Muscle of back (tissue), 3 donors: ENCODE measurements at regions not wholly inside any gene's neighbourhood (a gene's known extent, or its start where the extent isn't known, plus 50 kb on each side); places are given as distances from the start of the nearest gene placed in this dataset.

Experiments used
- DNase-seq, 3 donors: peaks; one replicate each; pipeline versions ENCODE4 v3.0.0 to v3.0.0-alpha.2; 2013

- no peak for DNase-seq
Measured at GRCh38 chr5:173800340-173800739, 87.8 kb upstream of the CPEB4 start.

- no peak for DNase-seq
Measured at GRCh38 chr5:173801006-173801405, 87.1 kb upstream of the CPEB4 start.

GRCh38 chr5:173802670-173803165 is 85.4 kb upstream of the CPEB4 start:
- no peak for DNase-seq

- no peak for DNase-seq
Measured at GRCh38 chr5:173804579-173804978, 83.6 kb upstream of the CPEB4 start.

GRCh38 chr5:173806270-173807035 is 81.7 kb upstream of the CPEB4 start:
- DNase-seq, result no peak

GRCh38 chr5:173807181-173807655 is 80.9 kb upstream of the CPEB4 start:
- DNase-seq, result no peak

DNA sequence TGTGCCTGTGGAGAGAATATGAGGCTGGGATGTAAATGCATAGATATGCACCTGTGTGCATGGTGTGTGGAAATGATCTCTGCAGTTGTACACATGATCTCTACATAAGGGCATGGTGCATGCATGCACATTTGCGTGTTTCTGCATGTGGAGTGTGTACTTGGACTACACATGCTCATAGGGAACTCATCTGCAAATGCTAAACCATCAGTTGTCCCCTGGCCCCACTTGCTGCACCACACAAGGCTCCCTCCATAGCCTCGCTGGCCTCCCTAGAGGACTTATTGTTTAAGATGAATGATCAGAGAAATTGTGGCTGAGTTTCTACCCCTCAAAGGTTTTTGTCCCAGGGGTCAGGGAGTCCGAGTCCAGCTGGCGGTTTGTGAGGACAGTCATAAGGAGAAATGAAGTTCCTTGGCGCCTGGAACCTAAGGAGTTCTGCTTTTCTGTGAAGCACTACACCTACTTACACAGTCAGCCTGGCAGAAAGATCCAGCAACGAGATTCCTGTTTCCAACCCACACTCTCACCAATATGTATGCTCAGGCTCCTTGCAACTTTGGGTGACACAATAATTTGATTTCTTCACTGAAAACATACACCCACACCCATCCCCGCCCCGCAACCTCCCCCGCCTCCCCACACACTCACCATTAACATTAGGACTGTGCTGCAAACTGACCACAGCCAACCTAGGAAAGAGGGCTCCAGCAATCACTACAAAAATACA is 79.9 kb upstream of the CPEB4 start:
- DNase-seq, result no peak

- no peak for DNase-seq
Measured at GRCh38 chr5:173809014-173809413, 79.1 kb upstream of the CPEB4 start.

GRCh38 chr5:173812811-173813550 is 75.2 kb upstream of the CPEB4 start:
- DNase-seq, result no peak

DNA sequence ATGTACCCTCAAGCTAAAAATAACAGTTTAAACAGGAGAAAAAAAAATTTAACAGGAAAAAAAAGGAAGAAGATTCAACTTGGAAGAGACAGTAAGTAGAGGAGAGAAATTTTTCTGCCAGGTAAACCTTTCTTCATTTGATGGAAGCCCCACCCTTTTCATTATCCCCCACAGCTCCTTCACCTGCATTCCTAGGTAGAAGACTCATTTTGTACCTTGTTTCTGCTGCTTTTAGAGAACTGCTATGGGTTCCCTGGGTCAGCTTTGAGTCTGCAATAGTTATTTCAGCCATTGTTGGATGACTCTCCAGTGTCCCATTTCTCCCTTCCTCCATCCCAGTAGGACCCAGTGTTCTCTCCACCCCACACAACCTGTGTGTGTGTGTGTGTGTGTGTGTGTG is 74.1 kb upstream of the CPEB4 start:
- no peak for DNase-seq

DNA sequence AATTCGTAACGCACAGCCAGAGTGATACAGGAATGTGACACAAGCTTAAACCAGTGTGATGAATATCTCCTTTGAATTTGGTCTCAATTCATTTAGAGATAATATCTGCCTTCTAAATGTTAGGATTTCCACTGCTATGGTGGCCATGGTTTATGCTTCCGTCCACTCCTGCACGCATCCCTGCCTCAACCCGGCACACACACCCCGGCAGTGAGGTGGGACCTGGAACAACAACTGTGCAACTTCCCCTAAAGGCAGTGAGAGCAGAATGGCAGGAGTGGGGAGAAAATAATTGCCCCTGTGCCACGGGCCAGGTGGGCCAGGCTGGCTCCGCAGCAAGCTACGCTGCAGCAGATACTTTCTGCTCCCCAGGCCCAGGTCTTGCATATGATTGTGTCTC is 72.6 kb upstream of the CPEB4 start:
- no peak for DNase-seq

GRCh38 chr5:173816728-173817127 is 71.4 kb upstream of the CPEB4 start:
- DNase-seq, result no peak

- no peak for DNase-seq
Measured at GRCh38 chr5:173817561-173817960, 70.6 kb upstream of the CPEB4 start.

GRCh38 chr5:173819521-173819920 is 68.6 kb upstream of the CPEB4 start:
- no peak for DNase-seq

- DNase-seq, result no peak
Measured at GRCh38 chr5:173823274-173823644, 64.9 kb upstream of the CPEB4 start.

DNA sequence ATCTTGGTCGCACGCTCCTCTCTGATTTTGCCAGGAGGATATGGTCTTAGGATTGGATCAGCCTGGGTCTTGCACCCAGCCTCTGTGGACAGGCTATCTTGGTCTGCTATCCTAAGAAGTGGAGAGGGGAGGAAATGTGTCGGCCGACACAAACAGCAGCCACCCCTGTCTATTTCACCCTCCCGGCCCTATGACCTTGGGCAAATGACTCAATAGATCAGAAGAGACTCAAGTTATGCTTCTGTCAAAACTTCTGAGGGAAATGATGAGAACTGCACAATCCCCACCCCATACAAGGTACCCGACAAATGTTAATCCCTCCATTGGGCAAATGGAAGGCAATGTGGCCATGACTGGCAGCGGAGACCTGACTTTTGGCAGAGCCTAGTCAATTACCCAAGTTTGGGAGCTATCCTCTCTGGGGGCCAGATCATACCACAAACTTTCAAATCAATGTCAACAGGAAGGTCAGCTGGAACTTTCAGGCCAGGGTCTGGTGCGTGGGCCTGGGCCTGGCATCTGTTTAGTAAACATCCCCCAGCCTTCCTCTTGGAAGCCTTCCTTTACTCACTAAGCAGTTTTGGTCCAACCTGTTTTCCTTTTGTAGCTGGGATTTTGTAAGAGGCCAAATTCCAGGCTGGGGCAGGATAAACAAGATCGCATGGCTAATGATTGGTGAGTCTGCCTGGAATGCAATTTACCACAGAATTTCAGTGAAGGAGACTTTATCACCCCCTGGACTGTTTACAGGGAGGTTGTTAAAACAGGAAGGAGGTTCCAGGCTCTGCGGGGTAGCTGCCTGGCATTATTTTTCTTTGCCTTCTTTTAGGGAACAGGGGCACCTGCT is 64.2 kb upstream of the CPEB4 start:
- no peak for DNase-seq

DNA sequence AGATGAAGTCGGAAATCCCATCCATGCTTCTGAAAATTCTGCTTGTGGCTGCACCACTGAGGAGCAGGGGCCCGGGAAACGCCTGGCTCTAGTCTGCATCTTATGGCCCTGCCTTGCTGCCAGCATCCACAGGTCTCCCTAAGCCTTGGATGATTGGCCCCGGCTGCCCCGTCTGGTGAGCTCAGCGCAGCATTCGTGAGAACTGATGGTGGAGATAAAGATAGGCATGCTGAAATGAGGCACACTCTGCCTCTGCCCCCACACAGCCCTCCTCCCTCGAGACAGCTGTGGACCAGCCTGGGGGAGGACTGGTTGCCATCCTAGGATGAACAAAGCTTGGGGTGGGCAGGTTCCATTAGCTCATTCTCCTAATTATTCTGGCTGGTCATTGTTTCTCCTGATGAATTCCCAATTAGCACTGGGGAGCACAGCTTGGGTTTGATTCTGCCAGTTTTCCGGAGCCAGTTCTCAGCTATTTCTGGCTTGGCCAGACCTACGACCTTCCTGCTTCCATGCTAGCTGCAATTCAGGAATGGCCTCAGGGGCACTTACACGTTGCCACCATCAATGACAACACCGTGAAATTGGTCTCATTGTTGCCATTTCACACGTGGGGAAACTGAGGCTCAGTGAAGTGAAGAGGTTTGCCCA is 62.8 kb upstream of the CPEB4 start:
- DNase-seq, result no peak

DNA sequence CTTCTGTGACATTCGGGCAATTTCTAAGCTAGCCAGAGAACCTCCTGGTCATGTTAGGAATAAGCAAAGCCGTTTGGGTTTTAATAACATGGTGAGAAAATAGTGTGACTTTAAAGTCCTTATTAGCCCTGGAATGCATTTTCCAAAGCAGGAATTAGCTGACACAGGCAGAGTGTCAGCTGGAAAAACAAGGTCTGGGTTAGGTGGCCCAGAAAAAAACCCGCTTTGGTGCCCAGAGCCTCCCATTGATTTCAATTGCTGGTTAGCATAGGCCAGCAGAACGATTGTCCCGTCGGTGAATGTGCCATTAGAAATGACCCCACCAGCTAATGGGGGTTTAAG is 62.1 kb upstream of the CPEB4 start:
- DNase-seq, result no peak

DNA sequence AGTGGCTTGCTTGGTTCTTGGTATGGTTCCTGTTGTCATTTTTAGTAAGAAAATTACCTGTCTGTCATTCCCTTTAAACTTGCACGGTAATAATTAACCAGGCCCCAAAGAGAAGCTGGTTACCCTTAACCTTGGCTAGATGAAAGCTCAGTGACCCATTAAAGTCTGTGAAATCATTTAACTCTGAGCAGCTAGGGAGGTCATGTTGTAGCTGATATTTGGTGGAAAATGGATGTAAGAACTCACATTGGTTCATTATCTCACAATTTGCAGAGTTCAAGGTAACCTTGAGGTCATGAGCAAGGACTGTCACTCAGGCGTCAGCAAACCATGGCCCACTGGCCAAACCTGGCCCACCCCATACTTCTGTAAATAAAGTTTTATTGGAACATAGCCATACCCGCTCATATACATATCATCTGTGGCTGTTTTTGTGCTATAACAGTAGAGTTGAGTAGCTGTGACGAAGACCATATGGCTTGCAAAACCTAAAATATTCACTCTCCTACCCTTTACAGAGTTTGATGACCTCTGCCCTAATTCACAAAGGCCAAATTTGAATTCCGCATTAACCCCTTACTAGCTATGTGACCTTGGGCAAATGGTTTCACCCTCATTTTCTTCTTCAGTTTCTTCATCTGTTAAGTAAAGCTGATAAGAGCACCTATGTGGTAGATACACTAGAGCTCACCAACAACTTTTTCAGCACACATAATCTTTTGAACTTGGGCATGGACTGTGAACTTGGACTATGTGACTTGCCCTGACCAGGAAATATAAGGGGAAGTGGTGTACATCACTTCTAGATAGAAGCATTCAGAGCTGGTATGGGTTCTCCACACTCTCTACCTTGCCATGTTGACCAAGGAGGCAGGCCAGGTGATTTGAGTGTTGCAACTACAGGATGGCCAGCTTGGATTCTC is 61.5 kb upstream of the CPEB4 start:
- no peak for DNase-seq

GRCh38 chr5:173828952-173829351 is 59.2 kb upstream of the CPEB4 start:
- no peak for DNase-seq
